Right lobe of liver (tissue), 4 donors: ENCODE measurements at regions not wholly inside any gene's neighbourhood (a gene's known extent, or its start where the extent isn't known, plus 50 kb on each side); places are given as distances from the start of the nearest gene placed in this dataset.

ENCODE experiments used
- CTCF ChIP-seq, 4 donors: fragments of 200-600 bp in 3 of 4; fragments of 450-650 bp in 1 of 4; IDR thresholded peaks; one replicate each; pipeline versions ENCODE4 v1.5.1 to v1.8.0; 2016 to 2022; ENCODE audit warnings: antibody characterized with exemption in 4 of 4, mild to moderate bottlenecking in 2 of 4
- POLR2A ChIP-seq: fragments of 450-650 bp; IDR thresholded peaks from one replicate; pipeline ENCODE4 v1.6.1; 2017; ENCODE audit warnings: antibody characterized with exemption, mild to moderate bottlenecking
- donor health status: DM: no; HTN: no; CAD: no.
- donor health status: DM: no; HTN: no; CAD: no.
- donor health status: DM: no; HTN: yes; CAD: no.

DNA sequence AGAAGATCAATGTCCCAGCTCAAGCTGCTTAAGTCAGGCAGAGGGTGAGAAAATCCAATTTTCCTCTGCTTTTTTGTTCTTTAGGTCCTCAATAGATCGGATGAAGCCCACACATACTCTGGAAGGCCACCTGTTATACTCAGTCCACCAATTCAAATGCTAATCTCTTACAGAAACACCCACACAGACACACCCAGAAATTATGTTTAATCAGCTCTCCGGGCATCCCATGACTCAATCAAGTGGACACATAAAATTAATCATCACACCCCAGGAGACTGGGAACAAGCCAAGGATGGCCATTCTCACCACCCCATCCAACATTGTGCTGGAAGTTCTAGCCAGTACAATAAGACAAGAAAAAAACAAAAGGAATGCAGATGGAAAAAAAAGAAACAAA is 67.8 kb upstream of the SLC24A5 start:
- TF ChIP-seq CTCF (IDR thresholded peaks at IDR 0.05) (no peak), POLR2A (no peak)
